ENCODE measurements at regions not wholly inside any gene's neighbourhood (a gene's known extent, or its start where the extent isn't known, plus 50 kb on each side); places are given as distances from the start of the nearest gene placed in this dataset.

GRCh38 chr11:81960443-81960842 is 773.2 kb downstream of the FAM181B start:
- Histone ChIP-seq H3K56ac (ENCODE audit: extremely low read depth, insufficient read depth, low read length) (no peak overlapping the region), H3K9me3 (ENCODE audit: control insufficient read depth, insufficient read depth, low read length) (no peaks in the 10 kb centered on the region), H3K18ac (ENCODE audit: low read depth, low read length) (no peak overlapping the region), H2BK20ac (ENCODE audit: low read depth, low read length) (no peak overlapping the region), H3K27me3 (ENCODE audit: control insufficient read depth, insufficient read depth, low read length) (no peaks in the 10 kb centered on the region), H3K4ac (ENCODE audit: low read depth, low read length) (no peak overlapping the region), H3K4me2 (ENCODE audit: low read depth, low read length) (no peak overlapping the region), H3K14ac (replicated peaks; ENCODE audit: low read depth, low read length) (no peak overlapping the region), H3K23ac (ENCODE audit: low read depth, low read length) (no peak overlapping the region), H3K79me1 (ENCODE audit: low read depth in 1 of 2, low read length in 2 of 2) (no peaks in the 10 kb centered on the region), H3K9ac (ENCODE audit: low read depth, low read length) (no peak overlapping the region), H3K36me3 (ENCODE audit: control insufficient read depth, insufficient read depth, low read length) (no peaks in the 10 kb centered on the region), H2BK120ac (ENCODE audit: low read depth, low read length) (no peak overlapping the region), H2BK5ac (ENCODE audit: low read depth, low read length, poor library complexity, severe bottlenecking) (no peak overlapping the region), H4K91ac (ENCODE audit: insufficient read depth, low read depth, low read length) (no peak overlapping the region), H3K27ac (ENCODE audit: insufficient read depth, low read length) (no peak overlapping the region), H3K9me1 (ENCODE audit: insufficient read depth, low read length) (no peaks in the 10 kb centered on the region), H3K4me3 (ENCODE audit: insufficient read depth, low read depth, low read length) (no peak overlapping the region), H4K8ac (ENCODE audit: low read depth in 2 of 2, low read length in 2 of 2) (no peak overlapping the region), H2AFZ (replicated peaks; ENCODE audit: low read length, poor library complexity) (no peak overlapping the region), H2BK15ac (ENCODE audit: low read depth, low read length) (no peak overlapping the region), H2AK9ac (replicated peaks; ENCODE audit: low read depth, low read length, poor library complexity) (no peak overlapping the region), H2AK5ac (ENCODE audit: low read depth, low read length) (no peak overlapping the region), H3K4me1 (ENCODE audit: control insufficient read depth, insufficient read depth, low read length) (no peaks in the 10 kb centered on the region), H4K5ac (ENCODE audit: low read depth, low read length) (no peak overlapping the region), H4K20me1 (ENCODE audit: insufficient read depth, low read length) (no peaks in the 10 kb centered on the region)
- DNase-seq (no peak), ATAC-seq (ENCODE audit: low read depth) (no peak)
- intact Hi-C loops (cut with micrococcal nuclease) (no loop called here), dilution Hi-C loops (cut with HindIII; ENCODE audit: low sequenced_read_pairs, unreplicated experiment) (no loop called here), in situ Hi-C loops (cut with MboI; ENCODE audit: low sequenced_read_pairs) (no loop called here)
- TF ChIP-seq POLR2A (IDR thresholded peaks at IDR 0.05; ENCODE audit: low read depth, low read length) (no peak), CTCF (conservative IDR thresholded peaks at IDR 0.05; ENCODE audit: low read depth, low read length) (no peak), CEBPB (IDR thresholded peaks at IDR 0.05; ENCODE audit: low read depth, low read length) (no peak), RCOR1 (IDR thresholded peaks at IDR 0.05; ENCODE audit: insufficient replicate concordance, low read length) (no peak), MAZ (IDR thresholded peaks at IDR 0.05; ENCODE audit: borderline replicate concordance, low read depth, low read length) (no peak), USF2 (IDR thresholded peaks at IDR 0.05; ENCODE audit: low read depth, low read length) (no peak), FOS (IDR thresholded peaks at IDR 0.05; ENCODE audit: low read depth, low read length) (no peak), CHD1 (IDR thresholded peaks at IDR 0.05; ENCODE audit: low read depth, low read length) (no peak), RFX5 (IDR thresholded peaks at IDR 0.05; ENCODE audit: low read depth, low read length) (no peak), ELK1 (IDR thresholded peaks at IDR 0.05; ENCODE audit: borderline replicate concordance, low read depth, low read length) (no peak)
- BruUV-seq (replicated peaks), result no TSS peak
- CTCF ChIA-PET, result interaction anchor here (0.9 kb wide), 1 partner anchor 13 kb away, joined by 3 read pairs; no protein-coding TSS in a partner anchor
- WGBS, 2 experiments (ENCODE audit: extremely low coverage in 2 of 2, insufficient read length in 1 of 2), result no CpG with 5 or more reads among the region's 3 CpGs
- POLR2A ChIA-PET (ENCODE audit: unreplicated experiment), result no interaction called here
